ENCODE measurements at regions not wholly inside any gene's neighbourhood (a gene's known extent, or its start where the extent isn't known, plus 50 kb on each side); places are given as distances from the start of the nearest gene placed in this dataset.

- no peak for TF ChIP-seq CTCF (optimal IDR thresholded peaks at IDR 0.05 in 1 of 3, IDR thresholded peaks at IDR 0.05 in 1 of 3, conservative IDR thresholded peaks at IDR 0.05 in 1 of 3; ENCODE audit: extremely low read depth in 1 of 3, insufficient read depth in 2 of 3, low read length in 3 of 3)
- no peak for TF ChIP-seq EZH2 (IDR thresholded peaks at IDR 0.05; ENCODE audit: low read length)
Observed at GRCh38 chr4:62414563-62414962, 1214.4 kb downstream of the ADGRL3 start.

Measured in keratinocyte (primary cell).